K562 (cell line): ENCODE measurements at regions not wholly inside any gene's neighbourhood (a gene's known extent, or its start where the extent isn't known, plus 50 kb on each side); places are given as distances from the start of the nearest gene placed in this dataset.

Experiments used
- BCLAF1 ChIP-seq, 2 experiments: fragments of 450-650 bp in 1 of 2; IDR thresholded peaks; 2 replicates each; pipeline ENCODE4 v1.6.1; 2011 to 2017; ENCODE audit warnings: low read depth in 2 of 2, antibody characterized with exemption in 1 of 2, borderline replicate concordance in 1 of 2, low read length in 1 of 2, mild to moderate bottlenecking in 1 of 2, mixed read lengths in 1 of 2; ENCODE audit not compliant: control insufficient read depth in 1 of 2
- FOXO4 ChIP-seq: fragments of 450-650 bp; formaldehyde crosslinking; IDR thresholded peaks from 2 replicates; pipeline ENCODE4 v1.4.0; 2020; ENCODE audit warnings: mild to moderate bottlenecking, moderate library complexity
- NCOR1 ChIP-seq: fragments of 450-650 bp; IDR thresholded peaks from 2 replicates; pipeline ENCODE4 v1.6.1; 2016; ENCODE audit warnings: mild to moderate bottlenecking, moderate library complexity
- NUFIP1 ChIP-seq: fragments of 450-650 bp; IDR thresholded peaks from 2 replicates; pipeline ENCODE4 v1.6.1; 2018; ENCODE audit not compliant: partially characterized antibody
- TEAD2 ChIP-seq: fragments of 450-650 bp; IDR thresholded peaks from 2 replicates; pipeline ENCODE4 v1.6.1; 2016; ENCODE audit warnings: missing genetic modification characterization, control low read depth, missing compliant biosample characterization
- ZBTB49 ChIP-seq: sonication (generic); formaldehyde crosslinking; IDR thresholded peaks from 2 replicates; pipeline ENCODE4 v1.8.0; 2022; ENCODE audit warnings: missing genetic modification reagents, mild to moderate bottlenecking, borderline replicate concordance
- ZNF224 ChIP-seq: sonication (generic); formaldehyde crosslinking; IDR thresholded peaks from 2 replicates; pipeline ENCODE4 v1.8.0; 2022; ENCODE audit warnings: mild to moderate bottlenecking, missing genetic modification reagents
- ZNF449 ChIP-seq: fragments of 250-450 bp; sonication (Bioruptor Pico); IDR thresholded peaks from 2 replicates; pipeline ENCODE4 v1.8.0; 2022; ENCODE audit warnings: moderate library complexity, mild to moderate bottlenecking, inconsistent platforms
- ZNF696 ChIP-seq: fragments of 250-450 bp; sonication (Bioruptor Pico); conservative IDR thresholded peaks from 2 replicates; pipeline ENCODE4 v1.4.0; 2020; ENCODE audit warnings: mild to moderate bottlenecking, moderate library complexity
- ZNF778 ChIP-seq: fragments of 450-650 bp; formaldehyde crosslinking; IDR thresholded peaks from 2 replicates; pipeline ENCODE4 v1.4.0; 2020; ENCODE audit warnings: mild to moderate bottlenecking, moderate library complexity

GRCh38 chr5:174583071-174583470 is 141.3 kb upstream of the MSX2 start:
- TF ChIP-seq BCLAF1 (IDR thresholded peaks at IDR 0.05; ENCODE audit: borderline replicate concordance in 1 of 2, control insufficient read depth in 1 of 2, low read depth in 2 of 2, low read length in 1 of 2) (no peak), NCOR1 (no peak), ZNF224 (no peak), ZNF696 (CRISPR knock-in tag) (no peak), ZBTB49 (no peak), FOXO4 (CRISPR knock-in tag) (no peak), NUFIP1 (no peak), TEAD2 (tag) (no peak), ZNF778 (CRISPR knock-in tag) (no peak), ZNF449 (CRISPR knock-in tag) (no peak)
